SU-DHL-6 (cell line): ENCODE measurements at regions not wholly inside any gene's neighbourhood (a gene's known extent, or its start where the extent isn't known, plus 50 kb on each side); places are given as distances from the start of the nearest gene placed in this dataset.

Source experiments
- EZH2phosphoT487 ChIP-seq: fragments of 200-600 bp; sonication (generic), shearing (Covaris generic); conservative IDR thresholded peaks from 2 replicates; pipeline ENCODE4 v1.6.1; 2018; ENCODE audit warnings: mild to moderate bottlenecking, antibody characterized with exemption, low read length, moderate library complexity, mixed read lengths
- TF ChIP-seq, protein P1 (sequence below): fragments of 200-600 bp; sonication (generic); IDR thresholded peaks from one replicate; pipeline ENCODE4 v1.5.1; 2017; ENCODE audit warnings: antibody characterized with exemption, mild to moderate bottlenecking, low read length, moderate library complexity; ENCODE audit not compliant: insufficient read depth, poor library complexity, severe bottlenecking

DNA sequence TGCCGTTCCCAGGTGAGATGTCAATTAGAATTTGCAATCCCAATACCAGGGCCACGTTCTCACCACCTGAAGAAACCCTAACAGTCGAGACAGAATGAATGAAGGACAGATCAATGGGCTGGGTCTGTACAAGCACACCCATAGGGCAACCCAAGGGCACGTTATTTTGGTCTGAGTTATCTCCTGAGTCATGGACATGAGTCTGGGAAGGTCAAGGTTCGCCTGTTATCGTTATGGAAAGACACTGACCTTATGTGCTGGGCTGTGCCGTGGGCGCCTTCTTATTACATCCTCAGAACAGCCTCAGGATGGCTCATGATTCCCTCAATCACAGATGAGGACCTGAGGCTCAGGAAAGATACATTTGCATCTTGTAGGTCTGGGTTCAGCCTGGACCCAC is 175.0 kb upstream of the SULF2 start:
- TF ChIP-seq, protein P1, sequence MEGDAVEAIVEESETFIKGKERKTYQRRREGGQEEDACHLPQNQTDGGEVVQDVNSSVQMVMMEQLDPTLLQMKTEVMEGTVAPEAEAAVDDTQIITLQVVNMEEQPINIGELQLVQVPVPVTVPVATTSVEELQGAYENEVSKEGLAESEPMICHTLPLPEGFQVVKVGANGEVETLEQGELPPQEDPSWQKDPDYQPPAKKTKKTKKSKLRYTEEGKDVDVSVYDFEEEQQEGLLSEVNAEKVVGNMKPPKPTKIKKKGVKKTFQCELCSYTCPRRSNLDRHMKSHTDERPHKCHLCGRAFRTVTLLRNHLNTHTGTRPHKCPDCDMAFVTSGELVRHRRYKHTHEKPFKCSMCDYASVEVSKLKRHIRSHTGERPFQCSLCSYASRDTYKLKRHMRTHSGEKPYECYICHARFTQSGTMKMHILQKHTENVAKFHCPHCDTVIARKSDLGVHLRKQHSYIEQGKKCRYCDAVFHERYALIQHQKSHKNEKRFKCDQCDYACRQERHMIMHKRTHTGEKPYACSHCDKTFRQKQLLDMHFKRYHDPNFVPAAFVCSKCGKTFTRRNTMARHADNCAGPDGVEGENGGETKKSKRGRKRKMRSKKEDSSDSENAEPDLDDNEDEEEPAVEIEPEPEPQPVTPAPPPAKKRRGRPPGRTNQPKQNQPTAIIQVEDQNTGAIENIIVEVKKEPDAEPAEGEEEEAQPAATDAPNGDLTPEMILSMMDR, result no peak
- no peak for TF ChIP-seq EZH2phosphoT487
